Nucleus accumbens (tissue), 56 donors: ENCODE measurements at regions not wholly inside any gene's neighbourhood (a gene's known extent, or its start where the extent isn't known, plus 50 kb on each side); places are given as distances from the start of the nearest gene placed in this dataset.

ENCODE experiments used
- DNase-seq, 56 donors: peaks; one replicate each; lab custom pipeline; 2025; lab: John Stamatoyannopoulos, UW

GRCh38 chr16:80059836-80060235 lies 459.3 kb upstream of the MAF start:
- DNase-seq = no peak

DNA sequence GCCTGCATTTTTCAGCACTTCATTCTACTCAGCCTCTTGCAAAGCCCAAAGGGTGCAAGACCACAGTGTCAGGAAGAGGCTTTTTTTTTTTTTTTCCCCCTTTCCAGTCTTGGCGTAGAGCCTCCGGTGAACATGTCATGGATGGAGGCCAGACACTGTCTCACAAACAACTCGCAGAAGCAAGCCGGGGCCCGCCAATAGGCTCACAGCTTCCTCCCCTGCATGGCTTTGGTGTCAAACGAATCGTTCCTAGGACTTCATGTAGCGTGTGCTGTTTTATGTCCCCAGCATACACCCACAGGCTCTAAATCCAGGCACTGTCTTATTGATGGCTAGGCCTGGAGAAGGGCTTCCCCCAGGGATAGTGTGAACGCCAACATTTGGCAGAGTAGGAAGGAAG lies 457.7 kb upstream of the MAF start:
- DNase-seq = peak in 15 of 56 donors; percentile 1 to 36 (median 10)

- no peak for DNase-seq
These were observed 455.8 kb upstream of the MAF start for GRCh38 chr16:80056324-80056723.

GRCh38 chr16:80055831-80056230 lies 455.3 kb upstream of the MAF start:
- DNase-seq = no peak

DNA sequence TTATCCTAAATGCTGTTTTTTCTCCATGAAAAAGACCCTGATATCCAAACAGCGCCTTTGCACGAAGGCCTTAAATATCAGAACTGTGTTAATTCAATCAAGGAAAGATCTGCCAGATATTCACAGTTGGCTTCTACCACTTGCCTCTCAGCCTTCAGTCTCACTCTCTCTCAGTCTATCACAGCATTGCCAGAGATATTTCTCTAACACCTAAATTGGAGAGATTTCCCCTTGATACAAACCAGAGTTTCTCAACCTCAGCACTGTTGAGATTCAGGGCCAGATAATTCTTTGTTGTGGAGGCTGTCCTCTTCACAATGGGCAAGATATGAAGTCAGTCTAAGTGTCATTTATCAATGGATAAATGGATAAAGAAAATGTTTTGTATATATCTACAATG lies 454.1 kb upstream of the MAF start:
- DNase-seq = no peak

DNA sequence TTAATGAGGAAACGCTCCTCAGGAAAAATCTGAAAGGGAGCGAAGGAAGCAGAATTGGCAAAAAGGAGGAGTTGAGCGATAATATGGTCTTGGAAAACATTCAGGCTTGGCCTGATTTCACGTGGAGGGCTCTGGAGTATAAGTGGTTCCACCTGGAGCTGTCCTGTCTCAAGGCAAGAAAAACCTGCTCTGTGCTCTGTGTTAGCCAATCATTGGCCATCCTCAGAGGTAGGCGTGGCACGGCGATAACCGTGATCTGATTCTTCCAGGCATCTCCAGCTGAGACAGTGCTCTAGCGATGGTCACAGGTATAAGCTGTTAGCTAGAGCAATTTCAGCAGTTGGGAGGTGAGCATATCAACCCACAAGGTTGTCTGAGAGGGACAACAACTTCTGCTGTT lies 450.5 kb upstream of the MAF start:
- DNase-seq = no peak

DNA sequence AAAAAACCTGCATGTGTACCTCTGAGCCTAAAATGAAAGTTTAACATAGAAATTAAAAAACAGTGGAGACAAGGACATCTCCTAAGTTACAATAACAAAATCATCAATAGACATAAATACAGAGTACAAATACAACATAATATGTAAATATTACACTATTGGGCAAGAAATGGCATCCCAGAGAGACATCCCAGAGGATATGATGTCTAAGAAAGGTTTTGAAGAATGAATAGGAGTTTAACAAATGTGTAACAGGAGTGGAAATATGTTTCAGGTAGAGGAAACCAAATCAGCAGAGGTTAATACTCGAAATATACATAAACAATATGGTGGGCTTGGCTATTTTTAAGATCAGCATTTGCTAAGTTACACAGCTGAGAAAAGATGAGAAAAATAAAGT lies 447.7 kb upstream of the MAF start:
- no peak for DNase-seq

- no peak for DNase-seq
These were observed 447.3 kb upstream of the MAF start for GRCh38 chr16:80047842-80048241.

GRCh38 chr16:80046848-80047247 lies 446.3 kb upstream of the MAF start:
- DNase-seq = no peak

GRCh38 chr16:80046261-80046660 lies 445.7 kb upstream of the MAF start:
- DNase-seq = no peak

GRCh38 chr16:80045861-80046260 lies 445.3 kb upstream of the MAF start:
- DNase-seq = peak in 3 of 56 donors; percentile 8 to 32 (median 10)

DNA sequence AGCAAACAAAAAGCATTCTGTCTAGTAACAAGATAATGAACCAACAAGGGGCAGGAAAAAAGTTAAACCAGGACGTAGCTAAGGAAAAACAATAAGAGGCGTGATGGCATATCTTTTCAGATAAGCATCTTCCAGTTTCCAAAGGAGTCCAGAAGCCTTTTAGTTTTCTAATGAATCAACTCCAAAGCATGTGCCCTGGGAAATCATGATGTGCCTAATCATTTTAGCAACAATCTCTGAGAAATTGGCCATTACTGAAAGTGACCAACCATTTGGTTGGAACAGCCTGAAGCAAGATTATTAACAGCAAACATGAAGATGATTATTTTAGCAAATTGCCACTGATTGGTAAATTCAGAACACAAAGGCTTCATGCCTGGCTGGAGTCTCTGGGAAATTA lies 440.9 kb upstream of the MAF start:
- no peak for DNase-seq

- DNase-seq = no peak
These were observed 440.3 kb upstream of the MAF start for GRCh38 chr16:80040814-80041213.

- no peak for DNase-seq
These were observed 439.9 kb upstream of the MAF start for GRCh38 chr16:80040413-80040812.

DNA sequence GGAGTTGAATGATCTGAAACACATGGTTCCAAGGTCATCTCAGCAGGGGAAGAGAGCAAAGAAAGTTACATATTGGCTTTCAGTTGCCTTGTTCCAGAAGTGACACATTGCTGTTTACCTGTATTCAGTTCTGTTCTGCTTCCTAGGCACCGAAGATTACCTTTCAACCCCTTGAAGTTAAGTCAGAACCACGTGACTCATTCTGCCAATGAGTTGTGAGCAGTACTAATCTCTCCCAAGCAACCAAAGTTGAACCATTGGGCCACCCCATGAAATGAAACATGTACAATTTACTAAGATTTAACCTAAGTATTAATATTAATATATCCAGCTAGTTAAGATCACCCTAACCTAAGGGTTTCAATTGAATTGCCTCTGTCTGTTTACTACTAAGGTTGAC lies 439.2 kb upstream of the MAF start:
- no peak for DNase-seq

DNA sequence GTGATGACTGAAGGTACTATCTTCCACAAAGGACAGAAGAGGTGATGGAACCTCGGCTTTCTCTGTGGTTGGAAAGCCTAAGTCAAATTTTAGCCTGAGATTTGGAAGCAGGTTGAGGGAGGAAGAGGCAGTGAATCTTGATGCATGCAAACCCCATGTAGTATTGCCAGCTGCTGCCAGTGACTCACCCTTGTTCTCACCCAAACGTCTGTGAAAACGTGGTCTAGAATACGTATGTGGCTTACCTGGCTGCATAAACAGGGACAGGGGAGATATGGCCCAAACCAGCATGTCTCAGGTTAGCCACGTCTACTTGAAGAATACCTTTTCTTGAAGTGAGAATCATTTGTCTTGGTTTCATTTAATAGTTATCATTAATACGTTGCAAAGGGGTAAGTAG lies 438.0 kb upstream of the MAF start:
- DNase-seq = no peak

GRCh38 chr16:80034948-80035663 lies 434.6 kb upstream of the MAF start:
- DNase-seq = no peak

GRCh38 chr16:80034469-80034826 lies 433.9 kb upstream of the MAF start:
- DNase-seq = no peak

GRCh38 chr16:80033783-80034468 lies 433.4 kb upstream of the MAF start:
- no peak for DNase-seq

- no peak for DNase-seq
These were observed 429.4 kb upstream of the MAF start for GRCh38 chr16:80029761-80030481.

GRCh38 chr16:80029381-80029630 lies 428.8 kb upstream of the MAF start:
- DNase-seq = no peak
